ENCODE measurements at regions not wholly inside any gene's neighbourhood (a gene's known extent, or its start where the extent isn't known, plus 50 kb on each side); places are given as distances from the start of the nearest gene placed in this dataset.

DNA sequence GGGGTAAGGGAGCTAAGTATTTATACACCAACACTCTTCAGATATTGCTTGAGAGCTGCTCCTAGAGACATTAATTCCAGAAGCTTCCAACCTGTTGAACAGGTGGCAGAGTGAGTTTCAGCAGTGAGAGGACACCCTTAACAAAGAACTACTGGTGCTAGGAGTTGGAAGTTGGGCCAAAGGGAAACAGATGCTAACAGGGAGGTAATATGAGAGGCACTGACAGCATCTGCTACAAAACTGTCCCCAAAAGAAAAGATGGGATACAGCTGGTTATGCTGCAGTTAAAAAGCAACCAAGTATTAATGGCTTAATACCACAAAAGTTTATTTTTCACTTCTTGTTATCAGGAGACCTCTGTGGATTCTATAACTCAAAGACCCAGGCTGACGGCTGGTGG, 104.5 kb upstream of the SATB1 start (continued):
- no peak for TF ChIP-seq EP300 (IDR thresholded peaks at IDR 0.05; ENCODE audit: borderline replicate concordance in 1 of 2, low read depth in 2 of 2, low read length in 2 of 2)
- no peak for TF ChIP-seq SP2 (IDR thresholded peaks at IDR 0.05; ENCODE audit: low read length)
- TF ChIP-seq KDM4A (IDR thresholded peaks at IDR 0.05; ENCODE audit: low read depth, low read length, severe bottlenecking) = no peak
- TF ChIP-seq CHD2 (IDR thresholded peaks at IDR 0.05; ENCODE audit: low read length) = no peak
- no peak for TF ChIP-seq GTF2F1 (IDR thresholded peaks at IDR 0.05; ENCODE audit: borderline replicate concordance, low read depth, low read length)
- no peak for TF ChIP-seq EGR1 (IDR thresholded peaks at IDR 0.05; ENCODE audit: borderline replicate concordance, low read depth, low read length)

All from H1 (cell line).